ENCODE measurements at regions not wholly inside any gene's neighbourhood (a gene's known extent, or its start where the extent isn't known, plus 50 kb on each side); places are given as distances from the start of the nearest gene placed in this dataset.

DNA sequence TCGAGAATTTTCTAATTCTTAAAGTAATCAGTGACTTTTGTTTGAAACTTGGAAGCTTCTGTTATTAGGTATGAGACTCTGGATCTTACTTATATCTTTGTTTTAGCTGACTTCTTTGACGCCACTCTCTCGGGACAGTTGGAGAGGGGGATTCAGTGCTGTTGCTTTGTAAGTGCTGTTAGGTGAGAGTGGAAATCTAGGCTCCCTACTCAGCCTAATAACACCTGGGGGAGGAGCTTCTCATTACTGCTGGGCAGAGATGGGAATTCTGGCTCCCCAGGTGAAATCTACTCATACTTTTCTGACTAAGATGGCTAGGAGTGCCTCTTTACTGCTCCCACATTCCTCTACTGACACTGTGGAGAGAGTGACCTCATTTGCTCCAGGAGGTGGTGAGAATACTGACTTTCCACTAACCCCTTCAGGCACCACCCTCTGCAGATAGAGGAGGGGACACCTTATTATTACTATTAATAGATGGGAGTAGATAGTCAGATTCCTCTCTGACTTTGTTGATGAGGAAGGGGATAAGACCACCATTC is 324.9 kb upstream of the SPRY2 start:
- no peak for DNase-seq (ENCODE audit: low spot score)

DNA sequence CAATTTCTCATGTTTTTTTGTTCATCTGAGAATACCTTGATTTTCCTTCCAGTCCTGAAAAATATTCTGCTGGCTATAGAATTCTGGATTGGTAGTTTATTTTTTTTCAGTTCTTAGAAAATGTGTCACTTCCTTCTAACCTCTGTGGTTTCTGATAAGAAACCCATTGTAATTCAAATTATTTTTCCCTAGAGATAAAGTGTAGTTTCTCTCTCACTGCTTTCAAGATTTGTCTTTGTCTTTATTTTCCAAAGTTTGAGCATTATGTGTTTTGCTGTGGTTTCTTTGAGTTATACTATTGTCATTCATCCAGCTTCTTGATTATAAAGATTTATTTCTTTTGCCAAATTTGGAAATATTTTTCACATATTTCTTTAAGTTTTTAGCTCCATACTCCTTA is 324.0 kb upstream of the SPRY2 start:
- no peak for DNase-seq (ENCODE audit: low spot score)

DNA sequence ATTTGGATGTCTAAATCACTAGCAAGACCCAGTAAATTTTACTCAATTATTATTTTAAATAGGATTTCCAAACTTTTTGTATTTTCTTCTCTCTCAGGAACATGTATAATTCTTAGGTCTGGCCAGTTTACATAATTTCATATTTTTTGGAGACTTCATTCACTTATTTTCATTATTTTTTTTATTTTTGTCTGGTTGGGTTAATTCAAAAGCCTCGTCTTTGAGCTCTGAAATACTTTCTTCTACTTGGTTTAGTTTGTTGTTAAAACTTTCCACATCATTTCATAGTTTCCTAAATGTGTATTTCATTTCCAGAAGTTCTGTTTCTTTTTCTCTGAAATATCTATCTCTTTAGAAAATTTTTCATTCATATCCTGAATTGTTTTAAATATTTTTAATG is 322.9 kb upstream of the SPRY2 start:
- no peak for DNase-seq (ENCODE audit: low spot score)

DNA sequence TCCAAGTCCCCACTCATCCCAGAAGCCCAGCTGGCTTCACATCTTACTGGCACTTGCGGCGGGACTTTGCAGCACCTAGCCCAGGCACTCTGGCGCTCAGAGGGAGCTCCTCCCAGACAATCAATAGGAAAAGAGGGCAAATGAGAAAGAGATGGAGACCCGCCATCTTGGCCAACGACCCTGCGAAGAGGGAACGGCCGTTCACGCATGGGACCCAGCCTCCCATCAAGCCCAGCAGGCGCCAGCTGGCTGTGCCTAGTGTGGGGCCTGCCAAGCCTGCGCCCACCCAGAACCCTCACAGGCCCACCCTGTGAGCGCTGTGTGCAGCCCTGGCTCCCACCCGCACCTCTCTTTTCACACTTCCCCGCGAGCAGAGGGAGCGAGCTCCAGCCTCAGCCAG is 317.8 kb upstream of the SPRY2 start:
- DNase-seq (ENCODE audit: low spot score): no peak

DNA sequence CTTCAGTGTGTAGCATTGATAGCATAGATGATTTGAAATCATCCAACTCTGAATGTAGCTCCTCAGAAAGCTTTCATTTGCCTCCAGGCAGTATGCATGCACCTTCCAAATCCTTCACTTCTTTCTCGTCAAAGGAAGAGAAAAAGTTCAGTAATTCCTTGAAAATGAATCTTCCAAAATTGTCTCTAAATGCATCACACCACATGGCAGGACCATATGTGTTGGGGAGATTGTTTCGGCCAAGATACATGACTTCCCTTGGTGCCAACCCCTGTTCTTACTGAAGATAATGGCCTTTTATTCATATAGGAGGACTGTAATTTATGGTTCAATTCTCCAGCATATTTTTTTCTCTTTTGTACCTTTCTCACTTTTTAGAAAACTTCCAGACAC is 315.6 kb upstream of the SPRY2 start:
- DNase-seq (ENCODE audit: low spot score): no peak

DNA sequence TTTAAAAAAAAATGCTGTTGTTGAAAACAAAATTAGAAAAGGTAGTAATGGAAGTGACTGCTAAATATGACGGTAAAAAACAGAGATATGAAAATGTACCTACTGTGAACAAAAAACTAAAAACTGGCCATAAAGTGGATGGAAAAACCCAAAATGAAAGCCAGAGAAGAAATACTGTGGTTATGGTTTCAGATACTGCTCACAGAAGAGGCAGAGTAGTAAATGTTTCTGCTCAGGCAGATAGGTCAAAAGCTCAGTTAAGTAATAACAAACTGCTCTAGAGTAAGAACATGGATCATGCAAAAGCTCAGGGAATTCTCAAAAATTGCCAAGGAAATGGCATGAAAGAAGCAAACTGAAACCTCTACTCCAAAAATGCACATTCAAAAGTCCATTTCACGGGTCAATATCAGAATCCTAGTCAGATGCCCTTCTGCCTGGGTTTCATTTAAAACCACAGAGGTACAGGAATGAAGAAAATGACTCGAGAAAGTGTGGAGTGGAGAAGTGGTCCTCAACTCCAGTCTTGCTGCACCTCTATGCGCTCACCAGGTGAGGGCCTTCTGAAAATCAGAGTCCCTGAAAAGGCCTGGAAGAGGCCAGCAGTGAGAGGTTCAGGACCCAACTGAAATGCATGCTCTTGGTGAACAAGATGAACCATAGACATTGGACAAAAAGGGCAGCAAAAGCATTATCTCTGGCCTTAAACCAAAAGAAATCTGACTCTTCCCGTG is 315.0 kb upstream of the SPRY2 start:
- DNase-seq (ENCODE audit: low spot score): no peak

DNA sequence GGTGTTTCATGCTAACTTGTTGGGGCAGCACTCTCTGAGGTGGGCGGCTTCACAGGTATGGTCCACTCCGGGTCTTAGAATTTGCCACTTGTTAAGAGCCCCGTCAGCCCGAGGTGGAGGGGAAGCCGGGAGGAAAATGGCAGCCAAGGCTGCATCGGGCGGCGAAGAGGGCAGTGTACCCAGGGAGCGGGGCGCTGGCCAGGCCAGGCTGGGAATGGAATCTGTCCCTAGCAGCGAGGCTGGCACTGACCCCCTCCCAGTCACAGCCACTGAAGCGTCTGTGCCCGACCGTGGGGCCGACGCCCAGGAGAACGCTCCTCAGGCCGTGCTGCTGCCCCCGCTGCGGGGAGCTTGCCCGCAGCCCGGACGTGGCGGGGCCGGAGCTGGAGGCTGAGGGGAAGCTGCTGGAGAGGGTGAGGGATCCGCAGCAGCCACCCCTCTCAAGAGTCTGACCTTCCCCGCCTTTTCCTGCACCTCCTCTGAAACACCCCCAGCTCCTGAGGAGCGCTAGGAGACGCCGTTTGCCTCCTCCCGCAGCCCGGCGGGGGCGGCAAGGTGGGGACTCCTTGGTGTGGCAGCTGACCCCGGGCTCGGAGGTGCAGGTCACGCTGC is 313.8 kb upstream of the SPRY2 start:
- DNase-seq (ENCODE audit: low spot score): no peak

DNA sequence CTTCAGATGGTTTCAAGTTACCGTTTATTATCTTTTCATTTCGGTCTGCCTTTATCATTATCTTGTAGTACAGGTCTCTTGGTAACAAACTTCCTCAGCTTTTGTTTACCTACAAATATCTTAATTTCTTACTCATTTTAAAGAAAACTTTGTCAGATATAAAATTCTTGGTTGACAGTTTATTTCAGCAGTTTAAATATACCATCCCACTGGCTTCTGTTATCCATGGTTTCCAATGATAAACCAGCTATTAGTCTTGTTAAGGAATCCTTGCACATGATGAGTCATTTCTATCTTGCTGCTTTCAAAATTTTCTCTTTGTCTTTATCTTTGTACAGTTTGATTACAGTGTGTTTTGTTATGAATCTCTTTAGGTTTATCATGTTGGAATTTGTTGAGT is 308.3 kb upstream of the SPRY2 start:
- DNase-seq (ENCODE audit: low spot score): no peak

DNA sequence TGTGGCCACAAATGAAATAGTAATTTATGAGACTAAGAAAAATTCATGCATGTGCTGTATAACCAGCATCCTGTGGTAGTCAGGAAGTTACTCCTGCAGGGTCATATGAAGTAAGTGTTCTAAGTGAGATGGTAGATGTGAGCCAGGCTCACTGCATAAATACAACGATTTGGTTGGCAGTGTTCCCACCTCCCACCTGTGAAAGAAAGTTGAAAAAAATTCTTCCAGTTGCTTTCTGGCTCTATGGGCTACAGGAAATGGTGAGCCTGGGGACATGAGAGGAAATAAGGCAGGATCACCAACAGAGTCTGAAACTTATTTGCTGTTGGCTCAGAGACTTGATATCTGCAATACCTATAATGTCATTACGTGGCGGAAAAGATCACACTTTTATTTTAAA is 301.7 kb upstream of the SPRY2 start:
- DNase-seq (ENCODE audit: low spot score): no peak

DNA sequence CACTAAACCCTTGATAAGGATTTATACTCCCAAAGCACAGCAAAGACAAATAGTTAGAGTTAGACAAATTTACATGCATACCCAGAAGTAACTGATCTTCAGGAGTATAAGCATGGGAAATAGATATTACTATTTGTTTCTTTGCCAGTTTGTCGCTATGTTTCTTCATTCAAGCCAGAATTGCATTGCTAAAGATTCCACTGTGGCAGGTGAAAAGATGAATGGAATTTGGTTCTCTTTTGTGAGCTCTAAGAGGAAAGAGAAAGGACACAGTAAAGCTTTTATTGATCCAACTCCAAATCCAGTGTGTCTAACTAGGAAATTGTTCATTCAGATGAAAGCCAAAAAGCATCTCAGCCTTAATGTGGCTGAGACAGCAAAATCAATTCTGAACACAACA is 292.3 kb upstream of the SPRY2 start:
- DNase-seq (ENCODE audit: low spot score): no peak

DNA sequence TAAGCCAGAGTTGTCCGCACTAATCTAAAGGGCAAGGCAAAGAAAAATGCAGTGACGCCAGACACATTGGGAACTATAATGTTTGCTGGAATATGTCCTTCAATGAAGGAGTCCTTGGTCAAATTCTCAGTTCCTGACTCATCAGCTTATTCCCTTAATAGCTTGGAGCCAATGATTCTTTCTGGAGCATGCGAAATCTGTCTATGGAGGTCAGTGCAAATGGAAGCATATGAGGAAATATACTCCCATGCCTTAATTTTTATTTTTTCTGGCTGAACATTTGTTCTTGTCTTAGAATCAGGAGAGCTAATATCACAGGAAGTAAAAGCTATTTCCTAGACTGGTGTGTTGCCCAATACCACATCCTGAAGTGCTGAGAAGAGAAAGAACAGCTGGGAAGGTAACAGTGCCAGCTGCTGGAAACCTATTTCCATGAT is 289.8 kb upstream of the SPRY2 start:
- DNase-seq (ENCODE audit: low spot score): no peak

DNA sequence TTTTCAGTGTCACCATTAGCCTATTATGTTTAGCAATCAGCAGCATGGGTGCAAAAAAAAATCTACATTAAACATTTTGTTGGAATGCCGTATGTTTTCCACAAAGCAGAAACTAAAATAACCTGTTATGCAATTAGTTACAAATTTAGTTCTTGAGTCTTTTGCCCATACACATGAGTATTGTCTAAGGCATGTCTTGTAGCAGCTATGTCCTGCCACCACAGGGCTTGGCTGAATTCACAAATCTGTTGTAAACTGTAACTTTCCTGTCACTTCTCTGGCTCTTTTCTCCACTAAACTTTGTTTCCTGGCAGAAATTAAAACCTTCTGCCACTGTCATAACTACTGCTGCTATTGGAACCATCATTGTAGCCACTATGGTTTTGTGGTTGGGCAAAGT is 277.9 kb upstream of the SPRY2 start:
- DNase-seq (ENCODE audit: low spot score): no peak

DNA sequence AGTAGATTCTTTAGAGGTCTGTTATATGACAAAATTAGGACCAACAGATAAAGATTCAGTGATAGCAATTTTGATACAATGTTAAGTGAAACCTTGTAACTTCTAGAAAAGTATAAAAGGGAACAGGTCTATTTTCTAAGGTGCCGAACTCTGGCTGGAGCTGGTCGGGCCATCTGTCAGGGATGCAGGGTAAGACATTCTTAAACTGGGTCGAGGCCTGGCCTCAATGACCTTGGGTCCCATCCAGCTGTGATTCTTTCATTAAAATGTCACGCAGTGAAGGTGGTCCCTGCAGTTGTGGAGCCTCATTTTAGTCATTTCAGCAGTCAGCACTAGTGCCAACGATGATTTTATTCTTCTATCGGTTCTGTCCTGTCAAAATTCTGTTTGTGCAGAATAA is 271.9 kb upstream of the SPRY2 start:
- no peak for DNase-seq (ENCODE audit: low spot score)

DNA sequence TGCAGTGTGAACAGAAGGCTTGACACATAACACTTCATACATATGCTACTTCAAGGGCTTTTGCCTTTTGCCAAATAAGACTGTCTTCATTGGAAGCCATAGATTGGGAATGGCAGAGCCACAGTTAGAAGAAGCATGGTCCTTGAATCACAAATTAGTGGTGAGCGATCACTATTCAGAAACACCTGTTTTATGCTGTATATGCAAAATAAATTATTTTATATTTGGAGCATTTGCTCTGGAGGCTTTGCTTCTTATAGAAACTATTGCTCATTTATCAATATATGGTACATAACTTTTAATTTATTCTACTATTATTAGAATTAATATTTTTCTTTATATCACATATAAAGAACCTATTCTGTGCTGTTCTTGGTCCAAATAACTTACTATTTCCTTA is 270.4 kb upstream of the SPRY2 start:
- DNase-seq (ENCODE audit: low spot score): no peak

DNA sequence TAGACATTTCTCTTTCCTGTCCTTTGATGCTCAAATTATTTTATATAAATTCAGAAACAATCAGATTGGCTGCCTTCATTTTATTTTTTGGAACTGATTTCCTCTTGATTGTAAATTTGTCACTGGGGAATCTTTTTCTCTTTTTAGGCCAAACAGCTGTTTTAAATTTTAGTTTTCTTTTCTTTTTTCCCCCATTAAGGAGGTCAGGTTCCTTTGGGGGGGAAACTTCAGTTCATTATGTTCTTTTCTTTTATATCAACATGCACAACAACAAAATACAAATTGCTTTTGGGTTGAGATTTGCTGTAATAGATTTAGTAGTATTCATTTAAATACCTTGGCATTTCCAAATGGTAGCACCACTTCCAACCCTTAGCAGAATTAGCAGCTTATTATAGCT is 264.8 kb upstream of the SPRY2 start:
- no peak for DNase-seq (ENCODE audit: low spot score)

DNA sequence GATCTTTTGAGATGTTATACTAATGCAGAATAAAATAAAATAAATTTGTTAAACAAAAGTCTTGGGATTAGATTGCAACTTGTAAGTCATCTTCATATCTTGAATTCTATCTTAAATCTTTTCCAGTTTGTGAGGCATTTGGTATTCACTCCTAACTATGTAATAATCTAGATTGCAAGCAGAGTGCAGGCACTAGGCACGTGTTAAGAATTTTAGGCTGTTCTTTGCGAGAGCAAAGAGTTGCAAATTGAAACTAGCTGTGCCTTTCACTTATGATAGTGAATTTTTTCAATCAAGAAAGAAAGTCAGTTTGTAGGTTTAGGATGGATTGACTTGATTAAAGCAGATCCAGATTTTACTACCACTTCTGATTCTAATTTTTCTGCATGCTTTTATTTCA is 264.1 kb upstream of the SPRY2 start:
- no peak for DNase-seq (ENCODE audit: low spot score)

DNA sequence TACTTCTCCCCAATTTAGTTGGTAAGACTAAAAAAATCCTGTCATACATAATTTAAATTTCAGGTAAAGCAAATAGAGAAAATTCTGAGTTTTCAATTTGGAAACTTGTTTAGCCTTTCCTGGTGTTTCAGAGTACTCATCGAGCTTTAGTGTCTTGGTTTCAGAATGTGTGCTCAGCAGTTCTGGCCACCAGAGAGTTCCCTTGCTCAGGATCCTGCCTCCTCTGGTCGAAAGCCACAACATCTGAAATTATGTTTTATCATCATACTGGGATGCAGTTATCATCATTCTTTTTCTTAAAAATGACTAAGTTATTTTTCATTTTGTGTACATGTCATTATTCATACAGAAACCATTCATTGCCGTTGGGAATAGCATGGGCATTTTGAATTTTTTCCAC is 263.2 kb upstream of the SPRY2 start:
- DNase-seq (ENCODE audit: low spot score): no peak

DNA sequence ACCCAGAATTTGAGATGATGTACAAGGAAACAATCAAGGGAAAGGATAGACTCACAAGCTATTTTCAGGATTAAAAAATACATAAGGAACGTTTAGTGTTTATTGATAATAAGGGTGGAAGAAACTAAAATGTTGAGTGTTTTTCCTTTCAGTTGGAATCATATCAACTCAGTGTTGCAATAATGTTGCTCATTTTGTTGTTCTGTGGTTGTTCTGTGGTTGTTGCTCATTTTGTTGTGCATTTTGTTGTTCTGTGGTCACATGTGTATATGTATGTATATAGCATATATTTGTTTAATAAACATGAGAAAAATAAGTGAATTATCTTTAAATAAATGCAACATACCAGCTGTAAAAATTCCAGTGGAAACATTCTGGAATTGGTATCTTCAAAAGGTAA is 262.4 kb upstream of the SPRY2 start:
- DNase-seq (ENCODE audit: low spot score): no peak

DNA sequence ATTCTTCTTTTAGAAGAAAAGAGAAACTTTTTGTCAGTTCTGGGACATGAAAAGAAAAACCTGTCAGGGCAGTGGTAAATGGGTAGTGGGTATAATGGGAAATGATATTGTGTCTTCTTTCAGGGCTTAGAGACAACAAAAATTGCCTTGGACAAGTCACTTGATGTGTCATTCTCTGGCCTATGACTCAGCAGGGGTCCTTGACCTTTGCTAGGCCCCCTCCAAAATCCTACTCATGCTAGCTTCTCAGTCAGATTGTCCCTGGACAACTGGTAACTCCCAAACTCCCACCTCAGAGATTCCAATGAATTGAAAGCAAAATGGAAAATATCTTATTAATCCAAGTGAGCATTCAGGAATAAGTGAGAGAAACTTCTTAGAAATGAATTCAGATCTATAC is 258.8 kb upstream of the SPRY2 start:
- DNase-seq (ENCODE audit: low spot score): no peak

DNA sequence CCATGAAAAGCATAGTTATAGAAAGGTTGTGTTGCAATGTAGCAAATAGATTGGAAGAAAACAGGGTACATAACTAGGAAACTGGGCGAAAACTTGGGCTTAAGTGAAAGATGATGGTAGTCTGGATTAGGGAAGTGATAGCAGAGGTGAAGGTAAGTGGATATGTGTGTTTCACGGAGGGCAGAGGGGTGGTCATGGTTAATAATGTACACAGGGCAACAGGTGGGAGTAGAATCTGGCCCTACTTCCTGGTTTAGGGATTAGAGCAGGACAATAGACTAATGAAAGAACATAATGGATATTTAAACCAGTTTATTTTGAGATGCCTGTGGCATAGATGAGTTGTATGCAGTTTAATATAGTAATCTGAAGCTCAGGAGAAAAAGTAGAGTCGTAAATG is 257.3 kb upstream of the SPRY2 start:
- no peak for DNase-seq (ENCODE audit: low spot score)

DNA sequence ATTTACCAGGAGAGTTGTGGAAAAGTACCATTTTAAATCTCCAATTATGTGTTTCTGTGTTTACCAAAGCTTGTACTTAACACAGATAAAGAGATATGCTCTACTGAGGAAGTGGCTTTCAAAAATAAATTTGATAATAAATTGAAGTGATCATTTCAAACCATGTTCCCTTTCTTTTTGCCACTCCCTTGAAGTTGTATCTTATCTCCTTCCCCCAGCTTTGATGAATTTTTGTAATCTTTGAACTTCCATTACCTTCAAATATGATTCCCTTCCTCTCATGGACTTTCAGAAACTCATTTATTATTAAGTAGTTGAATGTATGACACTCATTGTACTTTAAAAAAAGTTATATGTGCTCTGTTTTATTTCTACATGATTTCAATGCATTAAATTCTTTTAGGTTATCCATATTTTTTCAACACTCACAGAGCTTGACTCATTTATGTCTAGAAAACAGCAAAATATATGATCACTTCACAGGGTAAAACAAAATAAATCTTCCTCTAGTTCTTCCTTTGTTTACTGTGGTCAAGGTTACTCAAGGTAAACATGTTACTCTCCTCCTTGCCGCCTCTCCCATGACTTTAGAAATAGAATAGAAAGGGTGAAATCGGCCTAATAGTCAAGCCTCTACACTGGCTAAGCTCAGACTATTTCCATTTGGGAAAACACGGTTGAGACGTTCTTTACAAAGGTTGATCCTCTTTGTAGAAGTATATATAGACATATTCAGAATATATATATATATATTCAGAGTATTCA is 251.2 kb upstream of the SPRY2 start:
- DNase-seq (ENCODE audit: low spot score): no peak

DNA sequence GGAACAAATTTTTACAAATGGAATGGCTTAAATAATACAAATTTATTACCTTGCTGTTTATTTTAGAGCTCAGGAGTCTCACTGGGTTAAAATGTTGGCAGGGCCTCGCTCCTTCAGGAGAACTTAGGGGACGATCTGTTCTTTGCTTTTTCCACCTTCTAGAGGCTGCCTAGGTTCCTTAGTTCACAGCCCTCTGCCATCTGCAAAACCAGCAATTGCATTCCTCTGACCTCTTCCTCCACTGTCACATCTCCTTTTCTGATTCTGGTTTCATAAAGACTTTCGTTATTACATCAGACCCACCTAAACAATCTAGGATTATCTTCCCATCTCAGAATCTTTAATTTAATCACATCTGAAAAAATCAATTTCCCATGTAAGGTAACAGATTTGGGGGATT is 249.6 kb upstream of the SPRY2 start:
- DNase-seq (ENCODE audit: low spot score): no peak

DNA sequence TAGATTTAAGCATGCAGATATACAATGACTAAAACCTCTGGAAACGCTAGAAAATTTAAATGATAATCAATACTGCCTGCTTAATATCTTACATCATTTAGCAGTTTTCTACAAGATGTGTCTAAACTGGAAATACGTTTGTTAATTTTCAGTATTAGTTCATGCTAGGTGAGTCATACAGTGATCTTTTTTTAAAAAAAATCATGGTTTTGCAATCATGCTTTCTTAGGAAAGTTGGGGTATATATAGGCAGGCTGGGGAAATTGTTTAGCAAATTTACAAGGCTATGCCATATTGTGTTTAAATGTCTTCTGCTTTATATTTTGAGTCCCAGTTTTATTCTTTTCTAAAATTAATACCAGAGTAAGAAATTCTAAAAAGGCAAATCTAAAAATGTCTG is 245.4 kb upstream of the SPRY2 start:
- DNase-seq (ENCODE audit: low spot score): no peak
